Nephron (organoid): ENCODE measurements at regions not wholly inside any gene's neighbourhood (a gene's known extent, or its start where the extent isn't known, plus 50 kb on each side); places are given as distances from the start of the nearest gene placed in this dataset.
A peak's percentile ranks its signal among the peaks of the same experiment; 100 is the strongest.

Source experiments
- H3K27ac Mint-ChIP-seq, 3 experiments: 2 replicates each; pipeline ENCODE4 v1.8.0; 2020; ENCODE audit warnings: mixed read lengths in 3 of 3, mild to moderate bottlenecking in 2 of 3, moderate library complexity in 1 of 3
- H3K27me3 Mint-ChIP-seq: 2 replicates; pipeline ENCODE4 v1.8.0; 2021; ENCODE audit warnings: low read depth, mild to moderate bottlenecking, moderate library complexity, mixed read lengths
- H3K36me3 Mint-ChIP-seq: 2 replicates; pipeline ENCODE4 v1.8.0; 2020; ENCODE audit warnings: low read depth, mixed read lengths
- H3K4me1 Mint-ChIP-seq: 2 replicates; pipeline ENCODE4 v1.8.0; 2020; ENCODE audit warnings: mixed read lengths
- H3K4me3 Mint-ChIP-seq, 3 experiments: 2 replicates each; pipeline ENCODE4 v1.8.0; 2020; ENCODE audit warnings: mild to moderate bottlenecking in 3 of 3, mixed read lengths in 3 of 3, moderate library complexity in 2 of 3
- H3K9me3 Mint-ChIP-seq: 2 replicates; pipeline ENCODE4 v1.8.0; 2020; ENCODE audit warnings: mixed read lengths
- CTCF ChIP-seq, 3 experiments: fragments of 200-600 bp; sonication (generic); IDR thresholded peaks; one replicate each; pipeline ENCODE4 v1.5.0; 2021; ENCODE audit warnings: antibody characterized with exemption in 3 of 3; ENCODE audit not compliant: unreplicated experiment in 3 of 3

GRCh38 chr2:189247276-189247675 lies 67.7 kb upstream of the COL5A2 start:
- peaks cover 17% of the 10 kb centered on the region for H3K9me3 Mint-ChIP-seq
- H3K4me1 Mint-ChIP-seq = peaks cover 5% of the 10 kb centered on the region
- H3K36me3 Mint-ChIP-seq = no peaks in the 10 kb centered on the region
- H3K27ac Mint-ChIP-seq = peak overlapping the region in 1 of 3 experiments; percentile 31
- H3K27me3 Mint-ChIP-seq = no peaks in the 10 kb centered on the region
- H3K4me3 Mint-ChIP-seq = no peak overlapping the region
- TF ChIP-seq CTCF (IDR thresholded peaks at IDR 0.05; ENCODE audit: unreplicated experiment in 3 of 3) = no peak

GRCh38 chr2:189248141-189248540 lies 68.6 kb upstream of the COL5A2 start:
- TF ChIP-seq CTCF (IDR thresholded peaks at IDR 0.05; ENCODE audit: unreplicated experiment in 3 of 3) = no peak
- peaks cover 12% of the 10 kb centered on the region for H3K9me3 Mint-ChIP-seq
- H3K36me3 Mint-ChIP-seq = no peaks in the 10 kb centered on the region
- peak overlapping the region in 1 of 3 experiments; percentile 22 for H3K27ac Mint-ChIP-seq
- H3K27me3 Mint-ChIP-seq = no peaks in the 10 kb centered on the region
- H3K4me1 Mint-ChIP-seq = peaks cover 8% of the 10 kb centered on the region
- no peak overlapping the region for H3K4me3 Mint-ChIP-seq

- Mint-ChIP-seq H3K4me3 (no peak overlapping the region), H3K27ac (peak overlapping the region in 1 of 3 experiments; percentile 22), H3K36me3 (no peaks in the 10 kb centered on the region), H3K27me3 (no peaks in the 10 kb centered on the region), H3K4me1 (peaks cover 17% of the 10 kb centered on the region), H3K9me3 (peaks cover 6% of the 10 kb centered on the region)
- no peak for TF ChIP-seq CTCF (IDR thresholded peaks at IDR 0.05; ENCODE audit: unreplicated experiment in 3 of 3)
These were observed 69.6 kb upstream of the COL5A2 start for GRCh38 chr2:189249171-189249570.

GRCh38 chr2:189249901-189250300 lies 70.3 kb upstream of the COL5A2 start:
- no peaks in the 10 kb centered on the region for H3K9me3 Mint-ChIP-seq

GRCh38 chr2:189252991-189253675 lies 73.6 kb upstream of the COL5A2 start:
- TF ChIP-seq CTCF (IDR thresholded peaks at IDR 0.05; ENCODE audit: unreplicated experiment in 3 of 3) = no peak
- Mint-ChIP-seq H3K27me3 (no peaks in the 10 kb centered on the region), H3K36me3 (no peaks in the 10 kb centered on the region), H3K4me3 (no peak overlapping the region), H3K9me3 (no peaks in the 10 kb centered on the region), H3K4me1 (peaks cover 26% of the 10 kb centered on the region), H3K27ac (peak overlapping the region in 1 of 3 experiments; percentile 25)

More at GRCh38 chr2:189249901-189250300, 70.3 kb upstream of the COL5A2 start:
- TF ChIP-seq CTCF (IDR thresholded peaks at IDR 0.05; ENCODE audit: unreplicated experiment in 3 of 3) = no peak
- Mint-ChIP-seq H3K4me3 (no peak overlapping the region), H3K27me3 (no peaks in the 10 kb centered on the region), H3K36me3 (no peaks in the 10 kb centered on the region), H3K27ac (no peak overlapping the region), H3K4me1 (peaks cover 25% of the 10 kb centered on the region)

- H3K4me1 Mint-ChIP-seq = peaks cover 26% of the 10 kb centered on the region
- no peaks in the 10 kb centered on the region for H3K36me3 Mint-ChIP-seq
- no peak overlapping the region for H3K4me3 Mint-ChIP-seq
- H3K27me3 Mint-ChIP-seq = no peaks in the 10 kb centered on the region
- no peak for TF ChIP-seq CTCF (IDR thresholded peaks at IDR 0.05; ENCODE audit: unreplicated experiment in 3 of 3)
- no peaks in the 10 kb centered on the region for H3K9me3 Mint-ChIP-seq
- peak overlapping the region in 1 of 3 experiments; percentile 25 for H3K27ac Mint-ChIP-seq
These were observed 74.3 kb upstream of the COL5A2 start for GRCh38 chr2:189253836-189254235.
